Tibial nerve (tissue), 4 donors: ENCODE measurements at regions not wholly inside any gene's neighbourhood (a gene's known extent, or its start where the extent isn't known, plus 50 kb on each side); places are given as distances from the start of the nearest gene placed in this dataset.

Source experiments
- EP300 ChIP-seq, 2 donors: sonication (generic); formaldehyde crosslinking; IDR thresholded peaks; one replicate each; pipeline ENCODE4 v1.6.1; 2017; ENCODE audit warnings: antibody characterized with exemption in 2 of 2, mild to moderate bottlenecking in 1 of 2
- POLR2A ChIP-seq, 2 donors: fragments of 450-650 bp; IDR thresholded peaks; one replicate each; pipeline ENCODE4 v1.6.1; 2017; ENCODE audit warnings: antibody characterized with exemption in 2 of 2, mild to moderate bottlenecking in 2 of 2, moderate library complexity in 2 of 2
- TF ChIP-seq, protein P1 (sequence below), 5 experiments: fragments of 200-600 bp in 3 of 5; fragments of 450-650 bp in 2 of 5; sonication (generic) in 3 of 5; IDR thresholded peaks; one replicate each; pipeline ENCODE4 v1.5.1; 2016 to 2019; ENCODE audit warnings: antibody characterized with exemption in 5 of 5, mild to moderate bottlenecking in 3 of 5, moderate library complexity in 2 of 5

- TF ChIP-seq EP300 (IDR thresholded peaks at IDR 0.05) (no peak), POLR2A (IDR thresholded peaks at IDR 0.05) (no peak)
- TF ChIP-seq, protein P1, sequence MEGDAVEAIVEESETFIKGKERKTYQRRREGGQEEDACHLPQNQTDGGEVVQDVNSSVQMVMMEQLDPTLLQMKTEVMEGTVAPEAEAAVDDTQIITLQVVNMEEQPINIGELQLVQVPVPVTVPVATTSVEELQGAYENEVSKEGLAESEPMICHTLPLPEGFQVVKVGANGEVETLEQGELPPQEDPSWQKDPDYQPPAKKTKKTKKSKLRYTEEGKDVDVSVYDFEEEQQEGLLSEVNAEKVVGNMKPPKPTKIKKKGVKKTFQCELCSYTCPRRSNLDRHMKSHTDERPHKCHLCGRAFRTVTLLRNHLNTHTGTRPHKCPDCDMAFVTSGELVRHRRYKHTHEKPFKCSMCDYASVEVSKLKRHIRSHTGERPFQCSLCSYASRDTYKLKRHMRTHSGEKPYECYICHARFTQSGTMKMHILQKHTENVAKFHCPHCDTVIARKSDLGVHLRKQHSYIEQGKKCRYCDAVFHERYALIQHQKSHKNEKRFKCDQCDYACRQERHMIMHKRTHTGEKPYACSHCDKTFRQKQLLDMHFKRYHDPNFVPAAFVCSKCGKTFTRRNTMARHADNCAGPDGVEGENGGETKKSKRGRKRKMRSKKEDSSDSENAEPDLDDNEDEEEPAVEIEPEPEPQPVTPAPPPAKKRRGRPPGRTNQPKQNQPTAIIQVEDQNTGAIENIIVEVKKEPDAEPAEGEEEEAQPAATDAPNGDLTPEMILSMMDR (IDR thresholded peaks at IDR 0.05), result no peak
Measured at GRCh38 chr11:110862407-110862806, 150.2 kb upstream of the ARHGAP20 start.
